Prostate gland (tissue), 2 donors: ENCODE measurements at regions not wholly inside any gene's neighbourhood (a gene's known extent, or its start where the extent isn't known, plus 50 kb on each side); places are given as distances from the start of the nearest gene placed in this dataset.

Experiments
- DNase-seq: peaks from one replicate; pipeline ENCODE4 v3.0.0-alpha.2; 2019; ENCODE audit warnings: low spot score
- H3K27ac ChIP-seq, 2 donors: fragments of 200-600 bp; sonication (generic); 2 replicates each; pipeline ENCODE4 v1.5.1; 2017 to 2019
- H3K27me3 ChIP-seq: fragments of 200-600 bp; sonication (generic); replicated peaks from 2 replicates; pipeline ENCODE4 v1.5.1; 2019; ENCODE audit not compliant: insufficient read depth
- H3K36me3 ChIP-seq, 2 donors: fragments of 200-600 bp; sonication (generic); 1 replicate in 1 of 2; 2 replicates in 1 of 2; pipeline versions ENCODE4 v1.5.1 to v1.8.1; 2017 to 2019
- H3K4me1 ChIP-seq: fragments of 200-600 bp; sonication (generic); replicated peaks from 2 replicates; pipeline ENCODE4 v1.5.1; 2019
- H3K4me3 ChIP-seq, 2 donors: fragments of 200-600 bp; sonication (generic); 2 replicates each; pipeline ENCODE4 v1.5.1; 2017 to 2019
- H3K9me3 ChIP-seq: fragments of 200-600 bp; sonication (generic); 2 replicates; pipeline ENCODE4 v1.5.1; 2017
- POLR2A ChIP-seq: fragments of 450-650 bp; IDR thresholded peaks from one replicate; pipeline ENCODE4 v1.6.1; 2016; ENCODE audit warnings: antibody characterized with exemption, mild to moderate bottlenecking
- POLR2AphosphoS5 ChIP-seq: sonication (generic); formaldehyde crosslinking; IDR thresholded peaks from one replicate; pipeline ENCODE4 v1.6.1; 2017; ENCODE audit warnings: antibody characterized with exemption
- WGBS: methylation state at CpG from one replicate; pipeline ENCODE4 v1.1.5; 2018; 5-methylcytosine and 5-hydroxymethylcytosine counted together
- intact Hi-C: fragments of 100-400 bp; cut with DNase I; formaldehyde crosslinking; loops from one replicate; pipeline ENCODE4 v1.14.2; 2022
- TF ChIP-seq, protein P1 (sequence below), 4 experiments: fragments of 200-600 bp in 2 of 4; fragments of 450-650 bp in 2 of 4; sonication (generic) in 2 of 4; IDR thresholded peaks; 1 replicate in 3 of 4; 2 replicates in 1 of 4; pipeline ENCODE4 v1.5.1; 2016 to 2019; ENCODE audit warnings: antibody characterized with exemption in 4 of 4, mild to moderate bottlenecking in 2 of 4, moderate library complexity in 2 of 4

DNA sequence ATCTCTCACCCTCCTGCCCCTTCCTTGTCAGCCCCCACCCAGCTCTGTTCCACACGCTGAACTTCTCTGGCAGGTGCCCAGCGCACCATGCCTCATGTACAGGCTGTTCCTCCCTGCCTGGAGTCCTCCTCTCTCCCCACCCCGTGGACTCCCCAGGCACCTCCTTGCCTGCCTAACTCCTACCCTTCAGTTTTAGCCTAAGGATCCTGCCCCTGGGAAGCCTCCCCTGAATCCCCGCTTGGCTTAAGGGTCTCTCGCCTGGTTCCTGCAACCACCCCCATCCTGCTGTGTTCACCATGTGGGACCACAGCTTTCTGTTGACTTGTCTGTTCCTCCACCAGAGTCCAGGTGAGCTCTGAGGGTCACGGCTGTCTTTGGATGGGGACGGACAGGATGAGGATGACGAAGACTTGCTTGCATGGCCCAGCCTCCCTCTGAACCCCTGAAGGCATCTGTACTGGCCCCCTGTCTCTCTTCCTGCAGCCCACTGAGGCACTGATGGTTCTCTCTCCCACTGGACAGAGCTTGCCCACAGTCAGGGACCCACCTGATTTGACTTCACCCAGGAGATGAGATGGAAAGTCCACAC, 153.2 kb upstream of the C1orf174 start:
- H3K9me3 ChIP-seq, result no peaks in the 10 kb centered on the region
- WGBS, result 81% methylated on average over 8 of the region's 8 CpGs
- no peaks in the 10 kb centered on the region for H3K4me1 ChIP-seq
- DNase-seq, result no peak
- no peak for TF ChIP-seq POLR2AphosphoS5
- TF ChIP-seq POLR2A, result no peak
- TF ChIP-seq, protein P1, sequence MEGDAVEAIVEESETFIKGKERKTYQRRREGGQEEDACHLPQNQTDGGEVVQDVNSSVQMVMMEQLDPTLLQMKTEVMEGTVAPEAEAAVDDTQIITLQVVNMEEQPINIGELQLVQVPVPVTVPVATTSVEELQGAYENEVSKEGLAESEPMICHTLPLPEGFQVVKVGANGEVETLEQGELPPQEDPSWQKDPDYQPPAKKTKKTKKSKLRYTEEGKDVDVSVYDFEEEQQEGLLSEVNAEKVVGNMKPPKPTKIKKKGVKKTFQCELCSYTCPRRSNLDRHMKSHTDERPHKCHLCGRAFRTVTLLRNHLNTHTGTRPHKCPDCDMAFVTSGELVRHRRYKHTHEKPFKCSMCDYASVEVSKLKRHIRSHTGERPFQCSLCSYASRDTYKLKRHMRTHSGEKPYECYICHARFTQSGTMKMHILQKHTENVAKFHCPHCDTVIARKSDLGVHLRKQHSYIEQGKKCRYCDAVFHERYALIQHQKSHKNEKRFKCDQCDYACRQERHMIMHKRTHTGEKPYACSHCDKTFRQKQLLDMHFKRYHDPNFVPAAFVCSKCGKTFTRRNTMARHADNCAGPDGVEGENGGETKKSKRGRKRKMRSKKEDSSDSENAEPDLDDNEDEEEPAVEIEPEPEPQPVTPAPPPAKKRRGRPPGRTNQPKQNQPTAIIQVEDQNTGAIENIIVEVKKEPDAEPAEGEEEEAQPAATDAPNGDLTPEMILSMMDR (IDR thresholded peaks at IDR 0.05), result no peak
- intact Hi-C loops, result no loop called here
- H3K27ac ChIP-seq, result no peak overlapping the region
- H3K4me3 ChIP-seq, result no peak overlapping the region
- H3K27me3 ChIP-seq, result no peaks in the 10 kb centered on the region
- no peaks in the 10 kb centered on the region for H3K36me3 ChIP-seq

DNA sequence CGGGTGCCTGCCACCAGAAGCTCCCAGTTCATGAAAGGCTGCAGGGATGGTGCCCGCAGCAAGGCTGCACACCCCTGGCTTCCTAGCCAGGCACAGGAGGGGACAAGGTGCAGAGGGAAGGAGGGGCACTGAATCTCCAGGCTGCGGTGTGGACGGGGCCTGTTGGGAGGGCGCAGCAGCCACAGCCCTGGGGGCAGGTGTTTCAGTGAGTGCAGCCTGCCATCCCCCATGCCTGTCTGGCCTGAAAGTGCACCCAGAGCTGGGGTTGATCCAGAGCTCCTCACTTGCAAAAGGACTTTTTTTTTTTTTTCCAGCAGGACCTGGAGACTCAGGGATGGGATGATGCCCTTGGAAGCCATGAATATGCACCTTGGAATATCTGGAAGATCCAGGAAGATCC, 153.7 kb upstream of the C1orf174 start:
- Histone ChIP-seq H3K4me1 (no peaks in the 10 kb centered on the region), H3K36me3 (no peaks in the 10 kb centered on the region), H3K4me3 (no peak overlapping the region), H3K27ac (no peak overlapping the region), H3K9me3 (no peaks in the 10 kb centered on the region), H3K27me3 (no peaks in the 10 kb centered on the region)
- 85% methylated on average over 5 of the region's 5 CpGs for WGBS
- intact Hi-C loops, result no loop called here
- TF ChIP-seq POLR2A, result no peak
- TF ChIP-seq, protein P1 (IDR thresholded peaks at IDR 0.05), result no peak
- TF ChIP-seq POLR2AphosphoS5, result no peak
- no peak for DNase-seq

DNA sequence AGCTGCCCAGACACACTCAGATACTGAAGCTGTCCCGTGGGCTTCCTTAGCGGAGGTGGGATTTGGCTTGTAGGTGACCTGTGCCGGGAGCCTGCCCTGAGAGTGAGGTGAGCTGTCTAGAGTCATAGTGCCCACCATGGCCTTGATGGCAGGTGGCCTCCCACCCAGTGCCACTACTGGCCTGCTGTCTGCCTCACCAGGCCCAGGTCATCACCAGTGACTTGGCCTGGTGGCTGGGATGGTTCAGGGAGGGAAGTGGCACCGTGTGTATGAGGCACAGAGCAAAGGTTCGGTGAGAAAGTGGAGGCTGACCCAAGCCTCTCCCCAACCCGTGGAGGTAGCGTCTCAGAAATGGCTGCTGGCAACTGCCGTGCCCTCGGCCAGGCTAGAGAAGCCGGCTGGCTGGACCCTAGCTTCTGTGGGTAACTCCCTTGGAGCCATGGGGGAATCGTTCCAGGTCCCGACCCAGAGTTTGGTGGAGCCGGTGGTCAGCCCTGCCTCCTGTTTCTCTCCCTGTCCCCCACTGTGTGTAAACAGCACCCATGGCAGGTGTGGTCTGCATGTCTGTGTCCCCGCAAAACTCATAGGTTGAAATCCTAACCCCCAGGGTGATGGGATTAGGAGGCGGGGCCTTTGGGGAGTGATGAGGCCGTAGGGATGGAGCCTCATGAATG, 155.4 kb upstream of the C1orf174 start:
- DNase-seq, result no peak
- intact Hi-C loops, result no loop called here
- Histone ChIP-seq H3K4me1 (no peaks in the 10 kb centered on the region), H3K27me3 (no peaks in the 10 kb centered on the region), H3K4me3 (no peak overlapping the region), H3K9me3 (no peaks in the 10 kb centered on the region), H3K36me3 (no peaks in the 10 kb centered on the region), H3K27ac (no peak overlapping the region)
- WGBS, result 80% methylated on average over 16 of the region's 16 CpGs
- TF ChIP-seq POLR2AphosphoS5 (no peak), POLR2A (no peak)
- TF ChIP-seq, protein P1 (IDR thresholded peaks at IDR 0.05), result no peak

DNA sequence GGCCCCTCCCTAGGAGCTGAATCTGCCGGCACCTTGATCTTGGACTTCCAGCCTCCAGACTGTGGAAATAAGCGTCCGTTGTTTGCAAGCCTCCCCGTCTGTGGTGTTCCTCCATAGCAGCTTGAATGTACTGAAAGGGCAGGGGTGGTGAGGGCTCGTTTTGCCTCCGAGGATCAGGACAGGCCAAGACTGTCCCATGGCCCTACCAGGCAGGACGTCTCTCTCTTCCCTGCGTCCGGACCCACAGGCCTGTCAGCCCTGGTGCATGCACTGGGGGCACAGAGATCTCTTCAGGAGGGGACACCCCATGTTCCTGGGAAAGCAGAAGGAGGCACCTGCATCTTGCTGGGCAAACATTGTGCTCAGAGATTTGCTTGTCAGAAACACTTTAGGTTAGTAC, 156.3 kb upstream of the C1orf174 start:
- Histone ChIP-seq H3K4me3 (no peak overlapping the region), H3K27ac (no peak overlapping the region), H3K27me3 (no peaks in the 10 kb centered on the region), H3K9me3 (no peaks in the 10 kb centered on the region), H3K4me1 (no peaks in the 10 kb centered on the region), H3K36me3 (no peaks in the 10 kb centered on the region)
- intact Hi-C loops, result no loop called here
- TF ChIP-seq POLR2AphosphoS5 (no peak), POLR2A (no peak)
- TF ChIP-seq, protein P1 (IDR thresholded peaks at IDR 0.05), result no peak
- no peak for DNase-seq
- WGBS, result 90% methylated on average over 9 of the region's 9 CpGs

DNA sequence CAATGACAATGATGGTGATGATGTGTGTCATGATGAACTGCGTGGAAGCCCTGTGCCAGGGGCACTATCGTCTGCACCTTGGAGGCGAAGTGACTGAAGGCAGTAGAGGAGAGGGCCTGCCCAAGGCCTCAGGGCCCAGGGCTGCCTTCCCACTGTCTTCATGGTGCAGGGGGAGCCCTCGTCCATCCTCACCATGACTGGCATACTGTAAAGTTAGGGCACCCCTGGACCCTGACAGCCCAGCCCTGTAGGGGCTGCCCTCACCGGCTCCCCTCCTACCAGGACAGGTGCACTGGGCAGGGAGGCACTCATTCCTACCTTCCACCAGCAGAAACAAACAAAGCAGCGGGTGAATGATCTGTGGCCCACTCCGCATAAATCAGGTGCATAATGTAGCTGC, 156.9 kb upstream of the C1orf174 start:
- Histone ChIP-seq H3K27ac (no peak overlapping the region), H3K36me3 (no peaks in the 10 kb centered on the region), H3K4me3 (no peak overlapping the region), H3K27me3 (no peaks in the 10 kb centered on the region), H3K9me3 (no peaks in the 10 kb centered on the region), H3K4me1 (no peaks in the 10 kb centered on the region)
- WGBS, result 88% methylated on average over 7 of the region's 7 CpGs
- intact Hi-C loops, result no loop called here
- TF ChIP-seq, protein P1 (IDR thresholded peaks at IDR 0.05), result no peak
- TF ChIP-seq POLR2A (no peak), POLR2AphosphoS5 (no peak)
- DNase-seq, result no peak
